Endothelial cell of umbilical vein (primary cell): ENCODE measurements at regions not wholly inside any gene's neighbourhood (a gene's known extent, or its start where the extent isn't known, plus 50 kb on each side); places are given as distances from the start of the nearest gene placed in this dataset.
A peak's percentile ranks its signal among the peaks of the same experiment; 100 is the strongest.

Experiments used
- BruUV-seq: library from RNA; stranded (reverse); fragments of 400-500 nt; replicated peaks from 2 replicates; lab custom pipeline; 2021; lab: Mats Ljungman, UMichigan
- CTCF ChIA-PET: fragments of 300-600, 350-600 bp; sonication (Branson Sonifier 250); formaldehyde crosslinking; loops from one replicate; lab custom pipeline; 2021; ENCODE audit warnings: antibody characterized with exemption, inconsistent platforms; lab: Charles Lee
- POLR2A ChIA-PET: fragments of 300-600, 350-600 bp; sonication (Branson Sonifier 250); formaldehyde crosslinking; loops from one replicate; lab custom pipeline; 2021; ENCODE audit warnings: antibody characterized with exemption, inconsistent platforms; lab: Charles Lee
- DNase-seq: peaks from one replicate; pipeline ENCODE4 v3.0.0-alpha.2; 2011; ENCODE audit warnings: low read depth, low spot score
- FAIRE-seq: peaks from 2 replicates; lab custom pipeline; 2011; peaks lifted over from hg19 to GRCh38; lab: Jason Lieb, UNC
- H2AFZ ChIP-seq: 2 replicates; pipeline ENCODE4 v1.6.0; 2012; ENCODE audit warnings: low read depth, low read length, control low read depth, inconsistent platforms
- H3K27ac ChIP-seq: 2 replicates; pipeline ENCODE4 v1.5.1; 2011; ENCODE audit warnings: low read depth, mild to moderate bottlenecking, control low read depth, low read length, moderate library complexity; ENCODE audit not compliant: insufficient read depth
- H3K27me3 ChIP-seq, 2 experiments: 2 replicates each; pipeline versions ENCODE4 v1.6.0 to v1.6.1; 2011; ENCODE audit warnings: low read length in 2 of 2, mixed read lengths in 1 of 2; ENCODE audit not compliant: control insufficient read depth in 2 of 2, insufficient read depth in 2 of 2
- H3K36me3 ChIP-seq, 2 experiments: 2 replicates in 1 of 2; 3 replicates in 1 of 2; pipeline ENCODE4 v1.5.1; 2011; ENCODE audit warnings: low read length in 2 of 2, mild to moderate bottlenecking in 1 of 2, moderate library complexity in 1 of 2; ENCODE audit not compliant: control insufficient read depth in 2 of 2, insufficient read depth in 2 of 2; ENCODE audit errors: extremely low read depth in 1 of 2
- H3K4me1 ChIP-seq: 3 replicates; pipeline ENCODE4 v1.5.1; 2011; ENCODE audit warnings: mild to moderate bottlenecking, low read length; ENCODE audit not compliant: control insufficient read depth, insufficient read depth; ENCODE audit errors: extremely low read depth
- H3K4me2 ChIP-seq: 2 replicates; pipeline ENCODE4 v1.6.1; 2011; ENCODE audit warnings: low read length, control low read depth, mixed read lengths; ENCODE audit not compliant: insufficient read depth
- H3K4me3 ChIP-seq, 3 experiments: fragments of 200-600 bp in 1 of 3; sonication (generic), shearing (Covaris generic) in 1 of 3; replicated peaks in 1 of 3; 2 replicates each; pipeline ENCODE4 v1.5.1; 2011 to 2016; ENCODE audit warnings: control low read depth in 3 of 3, low read length in 3 of 3, mild to moderate bottlenecking in 2 of 3, inconsistent platforms in 1 of 3, low read depth in 1 of 3, moderate library complexity in 1 of 3; ENCODE audit not compliant: insufficient read depth in 1 of 3
- H3K79me2 ChIP-seq: 2 replicates; pipeline ENCODE4 v1.6.0; 2012; ENCODE audit warnings: low read length, inconsistent platforms; ENCODE audit not compliant: control insufficient read depth, insufficient read depth
- H3K9ac ChIP-seq: replicated peaks from 2 replicates; pipeline ENCODE3; 2011; ENCODE audit warnings: low read length, control low read depth; ENCODE audit not compliant: insufficient read depth; ENCODE audit errors: extremely low read depth
- H3K9me1 ChIP-seq: replicated peaks from 3 replicates; pipeline ENCODE4 v1.6.0; 2011; ENCODE audit warnings: mild to moderate bottlenecking, low read length; ENCODE audit not compliant: control insufficient read depth, insufficient read depth; ENCODE audit errors: extremely low read depth
- H3K9me3 ChIP-seq: replicated peaks from 2 replicates; pipeline ENCODE4 v1.5.1; 2012; ENCODE audit warnings: low read length, inconsistent platforms; ENCODE audit not compliant: control insufficient read depth, insufficient read depth
- H4K20me1 ChIP-seq: replicated peaks from 2 replicates; pipeline ENCODE3; 2011; ENCODE audit warnings: mild to moderate bottlenecking, low read length; ENCODE audit not compliant: control insufficient read depth, insufficient read depth; ENCODE audit errors: extremely low read depth
- CTCF ChIP-seq, 2 donors: IDR thresholded peaks; 1 replicate in 1 of 2; 2 replicates in 1 of 2; pipeline ENCODE4 v1.5.1; 2011; ENCODE audit warnings: low read length in 2 of 2, mild to moderate bottlenecking in 2 of 2, moderate library complexity in 2 of 2, control low read depth in 1 of 2, inconsistent platforms in 1 of 2, low read depth in 1 of 2; ENCODE audit not compliant: insufficient read depth in 1 of 2; ENCODE audit errors: extremely low read depth in 1 of 2
- EZH2 ChIP-seq: IDR thresholded peaks from 2 replicates; pipeline ENCODE4 v1.6.1; 2012; ENCODE audit warnings: borderline replicate concordance, low read depth, mild to moderate bottlenecking, moderate library complexity, low read length, inconsistent platforms; ENCODE audit not compliant: severe bottlenecking
- FOS ChIP-seq: IDR thresholded peaks from 2 replicates; pipeline ENCODE4 v1.6.1; 2011; ENCODE audit warnings: mild to moderate bottlenecking, low read length, moderate library complexity, borderline replicate concordance; ENCODE audit not compliant: insufficient read depth
- GATA2 ChIP-seq: IDR thresholded peaks from 2 replicates; pipeline ENCODE4 v1.7.0; 2011; ENCODE audit warnings: low read depth, mild to moderate bottlenecking, moderate library complexity, mixed read lengths, low read length; ENCODE audit not compliant: insufficient read length, insufficient read depth
- dilution Hi-C: fragments of 300-500 bp; cut with MboI; formaldehyde crosslinking; loops from one replicate; pipeline ENCODE4 v1.15.0; 2019; ENCODE audit warnings: low sequenced_read_pairs; ENCODE audit not compliant: extremely low pct_ligation_motif_present
- intact Hi-C: fragments of 100-400 bp; cut with micrococcal nuclease; formaldehyde crosslinking; loops from one replicate; pipeline ENCODE4 v1.10.0; 2022

- Histone ChIP-seq H4K20me1 (no peaks in the 10 kb centered on the region), H3K9me1 (no peaks in the 10 kb centered on the region), H3K36me3 (no peaks in the 10 kb centered on the region), H3K79me2 (no peaks in the 10 kb centered on the region), H3K9ac (peak overlapping the region; percentile 18), H3K4me2 (no peak overlapping the region), H3K4me3 (no peak overlapping the region), H3K4me1 (peaks cover 7% of the 10 kb centered on the region), H2AFZ (peak overlapping the region; percentile 52), H3K27me3 (peaks cover 19 to 24% of the 10 kb centered on the region in 2 experiments), H3K27ac (no peak overlapping the region), H3K9me3 (no peaks in the 10 kb centered on the region)
- dilution Hi-C loops: no loop called here
- BruUV-seq: no TSS peak
- ChIA-PET POLR2A (no interaction called here), CTCF (no interaction called here)
- no peak for TF ChIP-seq GATA2
- no peak for TF ChIP-seq FOS
- TF ChIP-seq EZH2: no peak
- intact Hi-C loops: loop anchor here (5.0 kb wide), 1 partner anchor 62 kb away; no protein-coding TSS in a partner anchor
- FAIRE-seq: no peak
- no peak for DNase-seq
These were observed 89.4 kb upstream of the TAF1B start for GRCh38 chr2:9753665-9754531.

GRCh38 chr2:9754532-9754887 is 88.8 kb upstream of the TAF1B start:
- Histone ChIP-seq H3K36me3 (no peaks in the 10 kb centered on the region), H3K4me1 (peaks cover 7% of the 10 kb centered on the region), H3K9ac (no peak overlapping the region), H3K9me1 (no peaks in the 10 kb centered on the region), H4K20me1 (no peaks in the 10 kb centered on the region), H3K79me2 (no peaks in the 10 kb centered on the region), H3K9me3 (no peaks in the 10 kb centered on the region), H3K4me2 (no peak overlapping the region), H2AFZ (no peak overlapping the region), H3K27me3 (peaks cover 25 to 31% of the 10 kb centered on the region in 2 experiments), H3K4me3 (no peak overlapping the region), H3K27ac (no peak overlapping the region)
- ChIA-PET CTCF (no interaction called here), POLR2A (interaction anchor here (0.7 kb wide), 1 partner anchor 152 kb away, joined by 3 read pairs; no protein-coding TSS in a partner anchor)
- TF ChIP-seq CTCF (IDR thresholded peaks at IDR 0.05; ENCODE audit: extremely low read depth in 1 of 2, insufficient read depth in 1 of 2, low read depth in 1 of 2, low read length in 2 of 2): no peak
- intact Hi-C loops: loop anchor here (5.0 kb wide), 1 partner anchor 62 kb away; no protein-coding TSS in a partner anchor
- DNase-seq: no peak
- no TSS peak for BruUV-seq
- FAIRE-seq: no peak
- dilution Hi-C loops: no loop called here
